SU-DHL-6 (cell line): ENCODE measurements at regions not wholly inside any gene's neighbourhood (a gene's known extent, or its start where the extent isn't known, plus 50 kb on each side); places are given as distances from the start of the nearest gene placed in this dataset.

Experiments
- H2AFZ ChIP-seq: fragments of 200-600 bp; sonication (generic); 2 replicates; pipeline ENCODE4 v1.6.1; 2014; ENCODE audit warnings: low read depth, mild to moderate bottlenecking, moderate library complexity, mixed read lengths, antibody characterized with exemption, low read length; ENCODE audit not compliant: severe bottlenecking
- H3F3A ChIP-seq: fragments of 200-600 bp; shearing (Covaris generic); 2 replicates; pipeline ENCODE4 v1.6.0; 2016; ENCODE audit warnings: antibody characterized with exemption, mild to moderate bottlenecking; ENCODE audit not compliant: insufficient read depth
- H3K27ac ChIP-seq: fragments of 200-600 bp; sonication (generic); 2 replicates; pipeline ENCODE4 v1.5.1; 2016; ENCODE audit warnings: low read depth, mild to moderate bottlenecking, low read length, moderate library complexity, mixed read lengths
- H3K27me3 ChIP-seq: fragments of 200-600 bp; sonication (generic), shearing (Covaris generic); 2 replicates; pipeline ENCODE4 v1.6.0; 2014; ENCODE audit warnings: mild to moderate bottlenecking, low read length
- H3K36me3 ChIP-seq: fragments of 200-600 bp; sonication (generic); 2 replicates; pipeline ENCODE4 v1.6.1; 2014; ENCODE audit warnings: mild to moderate bottlenecking, low read length, mixed read lengths
- H3K4me2 ChIP-seq: fragments of 300-600, 200-600 bp; shearing (Covaris generic), sonication (generic); 2 replicates; pipeline ENCODE4 v1.6.0; 2014; ENCODE audit warnings: low read length, low read depth, mild to moderate bottlenecking; ENCODE audit not compliant: poor library complexity, severe bottlenecking
- H3K4me3 ChIP-seq: fragments of 200-600 bp; sonication (generic); 2 replicates; pipeline ENCODE4 v1.5.1; 2014; ENCODE audit warnings: antibody characterized with exemption, low read length, mild to moderate bottlenecking, mixed read lengths; ENCODE audit not compliant: insufficient read depth, poor library complexity, severe bottlenecking
- H3K79me2 ChIP-seq: fragments of 200-600 bp; sonication (generic); 2 replicates; pipeline ENCODE4 v1.6.1; 2014; ENCODE audit warnings: mild to moderate bottlenecking, low read length, moderate library complexity; ENCODE audit not compliant: insufficient read depth
- H3K9ac ChIP-seq: fragments of 200-600 bp; sonication (generic); 2 replicates; pipeline ENCODE4 v1.7.0; 2014; ENCODE audit warnings: mild to moderate bottlenecking, low read length
- H3K9me2 ChIP-seq: fragments of 200-600 bp; sonication (generic); replicated peaks from 2 replicates; pipeline ENCODE4 v1.6.1; 2014; ENCODE audit warnings: low read length; ENCODE audit not compliant: insufficient read depth
- H3K9me3 ChIP-seq: fragments of 200-600 bp; sonication (generic); 2 replicates; pipeline ENCODE4 v1.6.1; 2014; ENCODE audit warnings: low read length, mixed read lengths; ENCODE audit not compliant: insufficient read depth
- H4K20me1 ChIP-seq: fragments of 200-600 bp; sonication (generic); 2 replicates; pipeline ENCODE4 v1.6.1; 2014; ENCODE audit warnings: low read depth, mild to moderate bottlenecking, antibody characterized with exemption, low read length, moderate library complexity, mixed read lengths
- CTCF ChIP-seq: fragments of 200-600 bp; sonication (generic); IDR thresholded peaks from one replicate; pipeline ENCODE4 v1.5.1; 2017; ENCODE audit warnings: antibody characterized with exemption, mild to moderate bottlenecking, low read length, moderate library complexity; ENCODE audit not compliant: insufficient read depth, poor library complexity, severe bottlenecking
- EZH2phosphoT487 ChIP-seq: fragments of 200-600 bp; sonication (generic), shearing (Covaris generic); conservative IDR thresholded peaks from 2 replicates; pipeline ENCODE4 v1.6.1; 2018; ENCODE audit warnings: mild to moderate bottlenecking, antibody characterized with exemption, low read length, moderate library complexity, mixed read lengths

DNA sequence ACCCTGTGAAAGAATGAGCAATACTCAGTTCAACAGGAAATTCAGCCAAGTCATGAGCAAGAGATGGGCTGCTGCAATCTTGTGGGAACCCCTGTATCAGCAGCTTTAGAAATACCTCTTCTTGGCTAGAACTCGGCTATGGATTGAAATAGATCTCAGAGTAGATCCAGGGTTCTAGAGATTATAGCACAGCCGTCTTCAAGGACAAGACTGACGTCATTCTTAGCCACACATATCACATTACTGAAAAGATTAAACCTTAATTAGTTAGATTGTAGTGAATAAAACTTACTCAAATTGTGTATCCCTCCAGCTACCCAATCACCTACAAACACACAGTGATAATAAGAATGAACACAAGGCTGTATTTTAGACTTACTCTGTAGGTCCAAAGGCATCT, 776.4 kb downstream of the EPHA4 start:
- Histone ChIP-seq H3F3A (no peaks in the 10 kb centered on the region), H3K4me2 (no peak overlapping the region), H3K36me3 (no peaks in the 10 kb centered on the region), H3K27ac (no peak overlapping the region), H4K20me1 (no peaks in the 10 kb centered on the region), H3K79me2 (no peaks in the 10 kb centered on the region), H3K9ac (no peak overlapping the region), H3K9me3 (no peaks in the 10 kb centered on the region), H2AFZ (no peak overlapping the region), H3K4me3 (no peak overlapping the region), H3K27me3 (no peaks in the 10 kb centered on the region), H3K9me2 (no peaks in the 10 kb centered on the region)
- TF ChIP-seq EZH2phosphoT487 (no peak), CTCF (no peak)

DNA sequence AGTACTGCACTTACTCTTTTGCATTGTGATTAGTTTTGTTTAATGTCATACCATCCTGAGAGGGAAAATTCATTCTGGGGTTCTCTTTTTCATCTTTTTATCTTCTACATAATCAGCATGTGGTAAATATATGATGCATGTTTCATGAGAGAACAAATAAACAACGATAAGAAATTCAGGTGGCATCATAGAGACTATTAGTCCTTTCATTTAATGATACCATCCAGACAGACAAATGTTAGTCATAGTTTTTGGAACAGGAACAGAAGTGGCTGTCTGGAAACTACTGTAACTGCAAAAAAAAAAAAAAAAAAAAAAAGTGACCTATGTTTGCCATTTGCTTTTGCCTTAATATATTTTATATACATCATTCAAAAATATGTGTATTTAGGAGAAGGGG, 761.0 kb downstream of the EPHA4 start:
- Histone ChIP-seq H3K9ac (no peak overlapping the region), H4K20me1 (no peaks in the 10 kb centered on the region), H3K4me3 (no peak overlapping the region), H3K27me3 (no peaks in the 10 kb centered on the region), H3K36me3 (no peaks in the 10 kb centered on the region), H3K9me2 (no peaks in the 10 kb centered on the region), H3K9me3 (no peaks in the 10 kb centered on the region), H3K27ac (no peak overlapping the region), H2AFZ (no peak overlapping the region), H3K4me2 (no peak overlapping the region), H3K79me2 (no peaks in the 10 kb centered on the region), H3F3A (no peaks in the 10 kb centered on the region)
- no peak for TF ChIP-seq EZH2phosphoT487
- no peak for TF ChIP-seq CTCF

DNA sequence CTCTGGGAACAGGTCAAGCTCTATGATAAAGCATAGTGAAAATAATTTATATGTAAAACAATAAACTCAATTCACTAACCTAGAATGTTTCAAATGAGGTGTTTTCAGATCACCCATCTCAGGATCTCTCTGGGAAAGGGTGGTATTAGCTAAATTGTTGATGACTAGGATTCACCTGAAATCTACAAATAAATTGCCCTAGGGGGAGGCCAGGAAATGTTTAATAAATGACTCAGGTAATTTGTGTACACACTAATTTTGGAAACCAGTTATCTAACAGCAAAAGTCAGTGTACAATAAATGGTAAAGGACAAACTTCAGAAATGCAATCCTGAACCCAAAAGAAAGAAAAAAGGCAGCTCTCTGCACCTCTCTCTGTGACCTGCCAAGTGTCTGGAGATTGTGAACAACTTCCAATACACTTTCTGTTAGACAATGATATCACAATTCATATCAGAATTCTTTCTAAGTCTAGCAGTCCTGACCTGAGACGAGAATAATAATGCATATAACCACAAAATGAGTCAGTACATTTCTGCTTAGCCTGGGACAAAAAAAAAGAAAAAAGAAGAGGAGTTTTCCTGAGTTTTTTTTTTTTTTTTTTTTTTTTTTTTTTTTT, 760.0 kb downstream of the EPHA4 start:
- no peak overlapping the region for H3K4me2 ChIP-seq
- no peaks in the 10 kb centered on the region for H3F3A ChIP-seq
- H2AFZ ChIP-seq = no peak overlapping the region
- no peak overlapping the region for H3K9ac ChIP-seq
- H3K4me3 ChIP-seq = no peak overlapping the region
- H4K20me1 ChIP-seq = no peaks in the 10 kb centered on the region
- TF ChIP-seq EZH2phosphoT487 (no peak), CTCF (no peak)
- no peaks in the 10 kb centered on the region for H3K36me3 ChIP-seq
- no peaks in the 10 kb centered on the region for H3K27me3 ChIP-seq
- no peaks in the 10 kb centered on the region for H3K9me3 ChIP-seq
- no peaks in the 10 kb centered on the region for H3K79me2 ChIP-seq
- no peak overlapping the region for H3K27ac ChIP-seq
- no peaks in the 10 kb centered on the region for H3K9me2 ChIP-seq

GRCh38 chr2:220814441-220814840, 757.7 kb downstream of the EPHA4 start:
- Histone ChIP-seq H3K27me3 (no peaks in the 10 kb centered on the region), H3K9me3 (no peaks in the 10 kb centered on the region), H3K36me3 (no peaks in the 10 kb centered on the region), H3F3A (no peaks in the 10 kb centered on the region), H3K9me2 (no peaks in the 10 kb centered on the region), H3K27ac (no peak overlapping the region), H2AFZ (no peak overlapping the region), H3K79me2 (no peaks in the 10 kb centered on the region), H4K20me1 (no peaks in the 10 kb centered on the region), H3K4me2 (no peak overlapping the region), H3K9ac (no peak overlapping the region), H3K4me3 (no peak overlapping the region)
- TF ChIP-seq CTCF (no peak), EZH2phosphoT487 (no peak)
